PC-3 (cell line): ENCODE measurements at regions not wholly inside any gene's neighbourhood (a gene's known extent, or its start where the extent isn't known, plus 50 kb on each side); places are given as distances from the start of the nearest gene placed in this dataset.
A peak's percentile ranks its signal among the peaks of the same experiment; 100 is the strongest.

Source experiments
- ATAC-seq: fragments of 200-7000 bp; cut with Tn5 transposase; 2 replicates; pipeline ENCODE4 v1.9.1; 2020; ENCODE audit warnings: mild to moderate bottlenecking, moderate library complexity
- BruUV-seq: library from RNA; stranded (reverse); fragments of 400-500 nt; replicated peaks from 2 replicates; lab custom pipeline; 2021; lab: Mats Ljungman, UMichigan
- CTCF ChIA-PET: fragments of 300-600 bp; sonication (Branson Sonifier 250); formaldehyde crosslinking; loops from one replicate; lab custom pipeline; 2022; ENCODE audit warnings: antibody characterized with exemption; lab: Charles Lee
- POLR2A ChIA-PET: fragments of 300-600 bp; sonication (Branson Sonifier 250); formaldehyde crosslinking; loops from one replicate; lab custom pipeline; 2022; ENCODE audit warnings: antibody characterized with exemption; ENCODE audit not compliant: unreplicated experiment; lab: Charles Lee
- DNase-seq: peaks from one replicate; pipeline ENCODE4 v3.0.0-alpha.2; 2015
- H2AFZ ChIP-seq: fragments of 300-600 bp; sonication (generic); 2 replicates; pipeline ENCODE4 v1.6.0; 2016; ENCODE audit warnings: antibody characterized with exemption, low read length
- H3F3A ChIP-seq: fragments of 300-600 bp; sonication (generic); one replicate; pipeline ENCODE4 v1.6.0; 2017; ENCODE audit warnings: antibody characterized with exemption, low read length, control low read depth, mild to moderate bottlenecking; ENCODE audit not compliant: unreplicated experiment
- H3K27ac ChIP-seq: fragments of 300-600 bp; sonication (generic); 2 replicates; pipeline ENCODE4 v1.5.1; 2016; ENCODE audit warnings: mild to moderate bottlenecking, low read length
- H3K27me3 ChIP-seq: fragments of 300-600 bp; sonication (generic); 2 replicates; pipeline ENCODE4 v1.6.1; 2016; ENCODE audit warnings: low read length, mixed read lengths
- H3K36me3 ChIP-seq: fragments of 300-600 bp; sonication (generic); 2 replicates; pipeline ENCODE4 v1.6.1; 2016; ENCODE audit warnings: low read depth, mixed run types, low read length, mixed read lengths
- H3K4me1 ChIP-seq: fragments of 300-600 bp; sonication (generic); 2 replicates; pipeline ENCODE4 v1.5.1; 2016; ENCODE audit warnings: low read length; ENCODE audit not compliant: insufficient read depth
- H3K4me2 ChIP-seq: fragments of 300-600 bp; sonication (generic); 2 replicates; pipeline ENCODE4 v1.6.0; 2016; ENCODE audit warnings: low read length
- H3K4me3 ChIP-seq: fragments of 300-600 bp; sonication (generic); 2 replicates; pipeline ENCODE4 v1.5.1; 2016; ENCODE audit warnings: mild to moderate bottlenecking, low read length, mixed read lengths
- H3K79me2 ChIP-seq: fragments of 300-600 bp; sonication (generic); 2 replicates; pipeline ENCODE4 v1.6.1; 2017; ENCODE audit warnings: low read length, mixed read lengths
- H3K9ac ChIP-seq: fragments of 300-600 bp; sonication (generic); 2 replicates; pipeline ENCODE4 v1.6.0; 2016; ENCODE audit warnings: mild to moderate bottlenecking, low read length
- H3K9me2 ChIP-seq: fragments of 300-600 bp; sonication (generic); replicated peaks from 2 replicates; pipeline ENCODE4 v1.6.1; 2016; ENCODE audit warnings: mixed run types, low read length, mixed read lengths
- H3K9me3 ChIP-seq: fragments of 300-600 bp; sonication (generic); 2 replicates; pipeline ENCODE4 v1.6.1; 2016; ENCODE audit warnings: low read length, mixed read lengths
- H4K20me1 ChIP-seq: fragments of 300-600 bp; sonication (generic); 2 replicates; pipeline ENCODE4 v1.6.1; 2016; ENCODE audit warnings: low read length, mixed read lengths
- CTCF ChIP-seq: fragments of 300-600 bp; sonication (generic); conservative IDR thresholded peaks from 2 replicates; pipeline ENCODE4 v1.5.1; 2017; ENCODE audit warnings: antibody characterized with exemption, low read depth, mild to moderate bottlenecking, low read length
- EZH2 ChIP-seq: fragments of 300-600 bp; sonication (generic); IDR thresholded peaks from one replicate; pipeline ENCODE4 v1.6.1; 2017; ENCODE audit warnings: antibody characterized with exemption, mild to moderate bottlenecking, low read length; ENCODE audit not compliant: unreplicated experiment
- EZH2phosphoT487 ChIP-seq: fragments of 300-600 bp; sonication (generic); IDR thresholded peaks from 2 replicates; pipeline ENCODE4 v1.6.1; 2018; ENCODE audit warnings: mild to moderate bottlenecking, antibody characterized with exemption, low read length, borderline replicate concordance
- intact Hi-C: fragments of 100-400 bp; cut with micrococcal nuclease; formaldehyde crosslinking; loops from 2 replicates; pipeline ENCODE4 v1.9.0; 2023

GRCh38 chr6:40794586-40794985, 207.4 kb upstream of the LRFN2 start:
- Histone ChIP-seq H3K27me3 (no peaks in the 10 kb centered on the region), H3K4me1 (no peaks in the 10 kb centered on the region), H3K9me3 (no peaks in the 10 kb centered on the region), H3K9ac (no peak overlapping the region), H3K4me3 (no peak overlapping the region), H3K79me2 (no peaks in the 10 kb centered on the region), H4K20me1 (no peaks in the 10 kb centered on the region), H3K27ac (no peak overlapping the region), H3K4me2 (no peak overlapping the region), H3K36me3 (no peaks in the 10 kb centered on the region), H3F3A (no peaks in the 10 kb centered on the region), H2AFZ (no peak overlapping the region), H3K9me2 (no peaks in the 10 kb centered on the region)
- CTCF ChIA-PET, result no interaction called here
- ATAC-seq (no peak), DNase-seq (no peak)
- BruUV-seq, result no TSS peak
- no peak for TF ChIP-seq EZH2phosphoT487
- POLR2A ChIA-PET, result no interaction called here
- intact Hi-C loops, result no loop called here

- ATAC-seq (no peak), DNase-seq (no peak)
- Histone ChIP-seq H4K20me1 (no peaks in the 10 kb centered on the region), H3K4me1 (no peaks in the 10 kb centered on the region), H3F3A (no peaks in the 10 kb centered on the region), H3K27ac (no peak overlapping the region), H3K9ac (no peak overlapping the region), H3K4me2 (no peak overlapping the region), H3K9me2 (no peaks in the 10 kb centered on the region), H3K9me3 (no peaks in the 10 kb centered on the region), H2AFZ (no peak overlapping the region), H3K36me3 (no peaks in the 10 kb centered on the region), H3K79me2 (no peaks in the 10 kb centered on the region), H3K4me3 (no peak overlapping the region), H3K27me3 (peaks cover 12% of the 10 kb centered on the region; the same call in 1 of the 2 replicates)
- CTCF ChIA-PET, result no interaction called here
- intact Hi-C loops, result no loop called here
- no peak for TF ChIP-seq CTCF
- TF ChIP-seq EZH2phosphoT487, result no peak
- no peak for TF ChIP-seq EZH2
- no TSS peak for BruUV-seq
- POLR2A ChIA-PET, result no interaction called here
These were observed 205.0 kb upstream of the LRFN2 start for GRCh38 chr6:40792183-40792582.

GRCh38 chr6:40791004-40791403, 203.8 kb upstream of the LRFN2 start:
- no peaks in the 10 kb centered on the region for H4K20me1 ChIP-seq
- no peaks in the 10 kb centered on the region for H3K79me2 ChIP-seq
- H3K4me3 ChIP-seq, result no peak overlapping the region
- intact Hi-C loops, result no loop called here
- no peak overlapping the region for H3K27ac ChIP-seq
- TF ChIP-seq CTCF, result no peak
- no peak for TF ChIP-seq EZH2phosphoT487
- no peak for TF ChIP-seq EZH2
- CTCF ChIA-PET, result no interaction called here
- no peaks in the 10 kb centered on the region for H3K36me3 ChIP-seq
- H3K27me3 ChIP-seq, result peaks cover 18% of the 10 kb centered on the region; the same call in 1 of the 2 replicates
- DNase-seq, result peak; percentile 25
- no peaks in the 10 kb centered on the region for H3F3A ChIP-seq
- no peaks in the 10 kb centered on the region for H3K9me2 ChIP-seq
- BruUV-seq, result no TSS peak
- no peak overlapping the region for H3K9ac ChIP-seq
- ATAC-seq, result no peak
- POLR2A ChIA-PET, result no interaction called here
- no peaks in the 10 kb centered on the region for H3K9me3 ChIP-seq
- no peak overlapping the region for H2AFZ ChIP-seq
- H3K4me2 ChIP-seq, result no peak overlapping the region
- H3K4me1 ChIP-seq, result no peaks in the 10 kb centered on the region
